ENCODE measurements at regions not wholly inside any gene's neighbourhood (a gene's known extent, or its start where the extent isn't known, plus 50 kb on each side); places are given as distances from the start of the nearest gene placed in this dataset.

DNA sequence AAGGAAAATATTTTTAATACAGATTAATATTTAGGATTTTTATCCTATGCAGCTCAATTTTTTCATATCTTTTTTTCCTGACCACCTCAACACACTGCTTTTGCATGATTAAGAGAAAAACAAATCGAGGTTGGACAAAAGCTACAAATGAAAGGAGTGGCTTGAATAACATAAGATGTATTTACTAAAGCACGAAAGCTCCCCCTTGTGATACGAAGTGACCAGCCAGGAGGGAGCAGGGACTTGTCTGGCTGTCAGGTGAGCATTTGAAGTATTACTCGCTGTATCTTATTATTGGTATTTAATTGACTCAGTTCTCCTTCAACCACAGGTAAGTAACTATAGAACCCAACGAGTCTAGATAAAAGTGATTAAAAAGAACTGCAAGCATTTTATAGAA is 265.2 kb upstream of the PHF14 start:
- no peak overlapping the region for H3K4me3 ChIP-seq (ENCODE audit: control insufficient read depth, low read depth, low read length)
- TF ChIP-seq, protein P1, sequence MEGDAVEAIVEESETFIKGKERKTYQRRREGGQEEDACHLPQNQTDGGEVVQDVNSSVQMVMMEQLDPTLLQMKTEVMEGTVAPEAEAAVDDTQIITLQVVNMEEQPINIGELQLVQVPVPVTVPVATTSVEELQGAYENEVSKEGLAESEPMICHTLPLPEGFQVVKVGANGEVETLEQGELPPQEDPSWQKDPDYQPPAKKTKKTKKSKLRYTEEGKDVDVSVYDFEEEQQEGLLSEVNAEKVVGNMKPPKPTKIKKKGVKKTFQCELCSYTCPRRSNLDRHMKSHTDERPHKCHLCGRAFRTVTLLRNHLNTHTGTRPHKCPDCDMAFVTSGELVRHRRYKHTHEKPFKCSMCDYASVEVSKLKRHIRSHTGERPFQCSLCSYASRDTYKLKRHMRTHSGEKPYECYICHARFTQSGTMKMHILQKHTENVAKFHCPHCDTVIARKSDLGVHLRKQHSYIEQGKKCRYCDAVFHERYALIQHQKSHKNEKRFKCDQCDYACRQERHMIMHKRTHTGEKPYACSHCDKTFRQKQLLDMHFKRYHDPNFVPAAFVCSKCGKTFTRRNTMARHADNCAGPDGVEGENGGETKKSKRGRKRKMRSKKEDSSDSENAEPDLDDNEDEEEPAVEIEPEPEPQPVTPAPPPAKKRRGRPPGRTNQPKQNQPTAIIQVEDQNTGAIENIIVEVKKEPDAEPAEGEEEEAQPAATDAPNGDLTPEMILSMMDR (conservative IDR thresholded peaks at IDR 0.05; ENCODE audit: control insufficient read depth, insufficient read depth, low read depth, low read length) = no peak
- DNase-seq (ENCODE audit: low read depth) = no peak

DNA sequence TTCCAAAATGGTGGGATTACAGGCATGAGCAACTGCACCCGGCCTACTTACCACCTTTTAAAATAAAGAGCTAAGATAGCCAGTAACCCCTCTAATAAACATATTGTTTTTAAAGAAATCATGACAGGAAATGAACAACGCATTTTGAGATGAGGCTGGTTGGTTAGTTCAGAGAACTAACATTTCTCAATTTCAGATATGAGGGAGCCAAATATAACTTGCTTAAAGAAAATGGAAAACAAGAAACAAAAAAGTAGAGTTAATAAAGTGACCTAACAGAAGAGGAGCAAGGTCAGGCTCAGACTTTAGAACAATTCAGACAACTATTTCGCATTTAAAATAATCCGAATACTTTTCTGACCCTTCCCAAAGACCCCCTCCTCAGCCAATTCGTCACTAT is 254.9 kb upstream of the PHF14 start:
- H3K4me3 ChIP-seq (ENCODE audit: control insufficient read depth, low read depth, low read length) = no peak overlapping the region
- DNase-seq (ENCODE audit: low read depth) = no peak
- TF ChIP-seq, protein P1 (conservative IDR thresholded peaks at IDR 0.05; ENCODE audit: control insufficient read depth, insufficient read depth, low read depth, low read length) = no peak

DNA sequence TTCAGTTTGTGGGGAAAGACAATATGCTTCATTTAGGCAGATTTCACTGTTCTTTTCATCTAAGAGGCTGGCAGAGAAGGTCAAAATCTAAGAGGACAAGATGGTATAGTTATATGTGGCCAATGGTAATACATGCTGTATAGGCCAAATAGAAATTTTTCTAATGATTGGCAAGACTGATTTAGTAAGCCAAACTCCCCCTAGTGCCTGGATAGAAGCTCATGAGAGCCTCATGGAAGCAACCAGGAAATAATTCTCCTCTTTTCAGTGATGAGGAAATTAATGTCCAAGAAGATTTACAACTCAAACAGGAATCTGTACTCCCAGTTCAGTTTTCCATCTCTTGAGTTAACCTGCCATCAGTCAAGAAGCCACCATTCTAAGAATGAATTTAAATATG is 253.6 kb upstream of the PHF14 start:
- TF ChIP-seq, protein P1 (conservative IDR thresholded peaks at IDR 0.05; ENCODE audit: control insufficient read depth, insufficient read depth, low read depth, low read length) = no peak
- DNase-seq (ENCODE audit: low read depth) = no peak
- no peak overlapping the region for H3K4me3 ChIP-seq (ENCODE audit: control insufficient read depth, low read depth, low read length)

DNA sequence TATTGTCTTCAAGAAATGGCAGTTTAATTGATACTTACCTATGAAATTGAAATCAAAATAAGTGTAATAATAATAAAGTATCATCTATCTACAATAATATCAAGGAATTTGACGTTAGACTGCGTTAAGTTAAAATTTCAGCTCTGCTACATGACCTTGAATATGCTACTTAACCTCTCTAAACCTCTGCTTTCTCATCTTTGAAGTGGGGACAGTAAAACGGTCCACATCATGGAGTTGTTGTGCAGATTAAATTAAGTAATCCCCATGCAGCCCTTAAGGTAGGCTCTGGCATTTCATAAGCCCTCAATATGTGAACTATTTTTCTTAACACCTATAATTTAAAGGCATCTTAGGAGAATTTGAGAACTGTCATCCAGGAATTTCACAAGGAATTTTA is 252.4 kb upstream of the PHF14 start:
- H3K4me3 ChIP-seq (ENCODE audit: control insufficient read depth, low read depth, low read length) = no peak overlapping the region
- TF ChIP-seq, protein P1 (conservative IDR thresholded peaks at IDR 0.05; ENCODE audit: control insufficient read depth, insufficient read depth, low read depth, low read length) = no peak
- no peak for DNase-seq (ENCODE audit: low read depth)

DNA sequence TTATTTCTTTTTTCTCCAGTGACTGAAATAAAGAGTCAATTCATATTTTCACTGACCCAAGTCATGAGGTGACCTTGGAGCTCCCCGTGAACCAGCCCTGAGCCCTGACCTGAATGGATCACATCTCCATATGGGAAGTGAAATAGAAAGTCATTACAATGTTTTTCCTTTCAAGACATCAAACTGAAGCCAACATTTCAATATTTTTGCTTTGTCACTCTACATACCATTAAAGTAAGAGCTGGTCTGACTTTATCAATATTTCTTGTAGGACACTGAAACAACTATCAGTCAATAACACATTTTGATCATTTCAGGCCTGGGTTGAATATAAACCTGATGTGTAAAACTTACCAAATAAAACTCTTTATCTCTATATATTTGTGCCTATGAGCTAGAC is 249.8 kb upstream of the PHF14 start:
- TF ChIP-seq, protein P1 (conservative IDR thresholded peaks at IDR 0.05; ENCODE audit: control insufficient read depth, insufficient read depth, low read depth, low read length) = no peak
- H3K4me3 ChIP-seq (ENCODE audit: control insufficient read depth, low read depth, low read length) = no peak overlapping the region
- no peak for DNase-seq (ENCODE audit: low read depth)

DNA sequence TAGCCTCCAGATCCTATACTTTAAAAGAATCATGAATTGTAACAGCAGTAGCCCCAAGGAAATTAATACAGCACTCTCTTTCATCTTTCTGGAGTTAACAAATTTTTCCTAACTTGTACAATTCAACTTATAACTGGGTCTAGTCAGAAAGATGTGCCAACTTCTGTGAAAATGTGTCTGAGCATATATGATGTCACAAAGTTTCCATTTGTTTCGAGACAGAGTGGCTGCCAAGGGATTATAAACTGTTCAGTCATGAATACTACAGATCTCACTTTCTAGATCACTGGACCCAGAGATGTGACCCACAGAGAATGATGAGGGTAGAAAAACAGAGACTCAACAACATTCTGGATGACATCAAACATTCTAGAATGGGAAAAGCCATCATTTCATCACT is 249.2 kb upstream of the PHF14 start:
- TF ChIP-seq, protein P1 (conservative IDR thresholded peaks at IDR 0.05; ENCODE audit: control insufficient read depth, insufficient read depth, low read depth, low read length) = no peak
- no peak for DNase-seq (ENCODE audit: low read depth)
- H3K4me3 ChIP-seq (ENCODE audit: control insufficient read depth, low read depth, low read length) = no peak overlapping the region

DNA sequence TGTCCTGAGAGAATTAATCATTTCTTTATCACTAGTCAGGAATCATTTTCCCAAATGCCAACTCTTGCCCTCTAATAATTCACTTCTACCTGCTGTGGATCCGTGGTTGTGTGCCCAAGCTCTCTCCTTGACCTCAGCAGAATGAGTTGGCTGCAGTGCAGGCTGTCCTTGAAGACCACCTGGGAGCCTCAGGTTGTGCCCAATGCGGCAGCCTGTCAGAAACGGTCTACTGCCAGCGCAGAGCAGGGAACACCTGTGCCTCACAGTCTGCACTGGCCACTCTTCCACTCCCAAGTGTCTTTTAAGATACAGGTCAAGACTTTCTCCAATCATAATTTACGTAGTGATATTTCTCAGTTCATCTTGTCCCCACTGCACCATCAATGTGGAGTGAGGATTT is 246.0 kb upstream of the PHF14 start:
- no peak for DNase-seq (ENCODE audit: low read depth)
- H3K4me3 ChIP-seq (ENCODE audit: control insufficient read depth, low read depth, low read length) = no peak overlapping the region
- TF ChIP-seq, protein P1 (conservative IDR thresholded peaks at IDR 0.05; ENCODE audit: control insufficient read depth, insufficient read depth, low read depth, low read length) = no peak

All from fibroblast of mammary gland (primary cell).